GM12865 (cell line): ENCODE measurements at regions not wholly inside any gene's neighbourhood (a gene's known extent, or its start where the extent isn't known, plus 50 kb on each side); places are given as distances from the start of the nearest gene placed in this dataset.
"Not testable (repeated sequence)": the region's sequence is repeated elsewhere in the genome, so short reads cannot be mapped to it uniquely, and the experiment has no call there.

Experiments used
- DNase-seq: peaks from one replicate; pipeline ENCODE4 v3.0.0; 2010; ENCODE audit warnings: low read depth
- H3K4me3 ChIP-seq: 2 replicates; pipeline ENCODE4 v1.5.1; 2011; ENCODE audit warnings: mild to moderate bottlenecking, low read depth, low read length, control low read depth
- TF ChIP-seq, protein P1 (sequence below): IDR thresholded peaks from 2 replicates; pipeline ENCODE4 v1.5.1; 2011; ENCODE audit warnings: low read length, control low read depth, low read depth, inconsistent platforms; ENCODE audit not compliant: insufficient read depth; ENCODE audit errors: missing control alignments

DNA sequence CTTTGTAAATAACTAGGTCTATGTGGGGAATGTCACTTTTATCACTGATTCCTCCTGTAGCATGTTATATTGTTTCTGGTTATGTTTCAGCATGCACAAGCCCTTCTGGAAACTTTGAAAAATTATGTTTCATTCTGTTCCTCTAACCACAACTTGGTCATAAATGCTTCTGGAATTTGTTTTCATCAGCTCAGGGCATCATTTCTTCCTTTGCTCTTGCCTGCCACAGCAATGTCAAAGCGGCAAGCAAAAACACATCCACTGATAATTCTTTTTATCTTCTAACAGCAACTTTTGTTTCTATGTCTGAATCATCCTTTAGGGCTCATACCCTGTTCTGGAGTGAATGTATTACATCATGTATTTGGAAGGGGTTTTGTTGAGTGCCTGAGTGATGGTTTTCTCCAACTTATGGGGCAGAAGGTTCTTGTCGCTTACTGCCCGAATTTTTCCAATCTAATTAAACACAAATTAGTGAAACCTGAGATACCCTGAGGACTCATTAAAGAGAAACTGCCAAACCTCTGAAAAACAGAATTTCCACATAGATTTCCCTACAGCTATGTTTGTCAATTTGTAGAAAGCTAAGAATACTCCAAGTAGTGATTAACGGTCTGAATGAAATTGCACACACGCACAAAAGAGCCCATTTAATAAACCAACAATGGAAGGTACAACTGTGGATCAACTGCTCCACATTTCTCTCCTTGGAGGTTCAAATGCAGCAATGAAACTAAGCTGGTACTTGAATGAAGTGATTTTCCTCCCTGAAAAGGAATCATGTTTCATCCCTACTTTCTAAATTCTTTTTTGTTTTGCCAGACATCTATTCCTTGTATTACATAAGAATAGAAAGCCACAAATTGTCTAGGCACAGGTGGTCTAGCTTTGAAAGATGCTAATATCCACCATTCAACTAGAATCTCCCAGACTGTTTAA is 173.5 kb upstream of the KRR1 start:
- no peak for DNase-seq
- H3K4me3 ChIP-seq: no peak overlapping the region
- TF ChIP-seq, protein P1, sequence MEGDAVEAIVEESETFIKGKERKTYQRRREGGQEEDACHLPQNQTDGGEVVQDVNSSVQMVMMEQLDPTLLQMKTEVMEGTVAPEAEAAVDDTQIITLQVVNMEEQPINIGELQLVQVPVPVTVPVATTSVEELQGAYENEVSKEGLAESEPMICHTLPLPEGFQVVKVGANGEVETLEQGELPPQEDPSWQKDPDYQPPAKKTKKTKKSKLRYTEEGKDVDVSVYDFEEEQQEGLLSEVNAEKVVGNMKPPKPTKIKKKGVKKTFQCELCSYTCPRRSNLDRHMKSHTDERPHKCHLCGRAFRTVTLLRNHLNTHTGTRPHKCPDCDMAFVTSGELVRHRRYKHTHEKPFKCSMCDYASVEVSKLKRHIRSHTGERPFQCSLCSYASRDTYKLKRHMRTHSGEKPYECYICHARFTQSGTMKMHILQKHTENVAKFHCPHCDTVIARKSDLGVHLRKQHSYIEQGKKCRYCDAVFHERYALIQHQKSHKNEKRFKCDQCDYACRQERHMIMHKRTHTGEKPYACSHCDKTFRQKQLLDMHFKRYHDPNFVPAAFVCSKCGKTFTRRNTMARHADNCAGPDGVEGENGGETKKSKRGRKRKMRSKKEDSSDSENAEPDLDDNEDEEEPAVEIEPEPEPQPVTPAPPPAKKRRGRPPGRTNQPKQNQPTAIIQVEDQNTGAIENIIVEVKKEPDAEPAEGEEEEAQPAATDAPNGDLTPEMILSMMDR: no peak

DNA sequence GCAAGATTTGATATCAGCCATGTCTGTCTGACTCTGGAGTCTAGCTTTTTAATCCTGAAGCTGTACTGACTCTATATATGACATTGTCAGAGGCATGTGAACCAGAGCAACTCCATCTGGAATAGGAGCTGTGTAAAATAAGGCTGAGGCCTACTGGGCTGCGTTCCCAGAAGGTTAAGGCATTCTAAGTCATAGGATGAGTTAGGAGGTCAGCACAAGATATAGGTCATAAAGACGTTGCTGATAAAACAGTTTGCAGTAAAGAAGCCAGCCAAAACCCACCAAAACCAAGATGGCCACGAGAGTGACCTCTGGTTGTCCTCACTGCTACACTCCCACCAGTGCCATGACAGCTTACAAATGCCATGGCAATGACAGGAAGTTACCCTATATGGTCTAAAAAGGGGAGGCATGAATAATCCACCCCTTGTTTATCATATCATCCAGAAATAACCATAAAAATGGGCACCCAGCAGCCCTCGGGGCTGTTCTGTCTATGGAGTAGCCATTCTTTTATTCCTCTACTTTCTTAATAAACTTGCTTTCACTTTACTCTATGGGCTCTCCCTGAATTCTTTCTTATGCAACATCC is 172.7 kb upstream of the KRR1 start:
- DNase-seq: not testable (repeated sequence)

DNA sequence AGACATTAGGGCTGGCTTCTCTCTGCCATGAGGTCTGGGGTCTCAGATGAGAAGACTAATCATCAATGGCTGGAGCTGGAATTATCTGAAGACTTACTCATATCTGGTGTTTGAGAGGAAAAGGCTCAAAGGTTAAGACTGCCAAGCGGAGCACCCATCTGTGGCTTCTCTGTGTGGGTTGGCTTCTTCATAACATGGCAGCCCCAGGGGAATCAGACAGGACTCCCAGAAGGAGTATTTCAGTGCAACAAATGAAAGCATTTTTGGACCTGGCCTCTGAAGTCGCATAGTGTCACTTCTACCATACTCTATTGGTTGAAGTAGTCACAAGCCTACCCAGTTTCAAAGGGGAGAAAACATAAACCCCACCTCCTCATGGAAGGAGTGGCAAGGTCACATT is 171.8 kb upstream of the KRR1 start:
- TF ChIP-seq, protein P1: no peak
- DNase-seq: no peak
- H3K4me3 ChIP-seq: no peak overlapping the region

More for the DNA sequence above, 172.7 kb upstream of the KRR1 start:
- H3K4me3 ChIP-seq: not testable (repeated sequence)

GRCh38 chr12:75677522-75677921 is 166.1 kb upstream of the KRR1 start:
- H3K4me3 ChIP-seq: no peak overlapping the region
- DNase-seq: no peak
- TF ChIP-seq, protein P1: no peak

- no peak for DNase-seq
- no peak overlapping the region for H3K4me3 ChIP-seq
Measured at GRCh38 chr12:75674393-75674792, 163.0 kb upstream of the KRR1 start.

DNA sequence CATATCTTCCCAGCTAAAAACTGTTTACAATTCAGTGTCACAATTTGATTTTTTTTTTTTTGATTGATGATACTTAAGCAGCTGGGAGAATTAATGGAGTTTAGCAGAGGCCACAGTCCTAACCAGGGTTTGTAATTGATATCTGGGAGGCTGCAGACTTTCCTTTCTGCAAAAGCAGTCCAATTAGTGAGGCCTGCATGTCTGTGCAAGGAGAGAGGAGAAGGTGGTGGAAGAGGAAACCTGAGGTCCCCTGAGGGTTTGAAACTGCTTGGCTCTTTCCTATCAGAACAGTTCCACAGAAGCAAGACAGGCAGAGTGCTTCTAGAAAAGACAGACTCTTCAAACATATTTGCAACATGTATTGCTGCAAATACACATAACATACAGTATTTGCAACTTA is 160.8 kb upstream of the KRR1 start:
- H3K4me3 ChIP-seq: no peak overlapping the region
- TF ChIP-seq, protein P1: no peak
- DNase-seq: no peak

More at GRCh38 chr12:75674393-75674792, 163.0 kb upstream of the KRR1 start:
- TF ChIP-seq, protein P1: no peak

DNA sequence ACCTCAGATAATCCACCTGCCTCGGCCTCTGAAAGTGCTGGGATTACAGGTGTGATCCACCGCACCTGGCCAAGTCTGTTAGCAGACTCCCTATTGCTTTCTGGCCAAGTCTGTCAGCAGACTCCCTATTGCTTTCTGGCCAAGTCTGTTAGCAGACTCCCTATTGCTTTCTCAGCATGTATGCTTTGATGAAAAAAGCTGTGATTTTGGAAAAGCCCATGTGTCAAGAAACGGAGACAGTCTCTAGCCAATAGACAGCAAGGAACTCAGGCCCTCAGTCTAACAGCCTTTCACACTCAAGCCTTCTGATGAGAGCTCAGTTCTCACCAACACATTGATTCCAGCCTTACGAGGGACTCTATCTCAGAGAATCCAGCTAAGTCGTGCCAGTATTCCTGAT is 158.8 kb upstream of the KRR1 start:
- DNase-seq: no peak
- H3K4me3 ChIP-seq: no peak overlapping the region
- TF ChIP-seq, protein P1: no peak
